ENCODE measurements at regions not wholly inside any gene's neighbourhood (a gene's known extent, or its start where the extent isn't known, plus 50 kb on each side); places are given as distances from the start of the nearest gene placed in this dataset.

GRCh38 chr21:24224422-24224821, 1382.9 kb downstream of the MRPL39 start:
- no peaks in the 10 kb centered on the region for H3K36me3 ChIP-seq
- H3K27me3 ChIP-seq (ENCODE audit: insufficient read depth, low read depth, severe bottlenecking) = peaks cover under 1% of the 10 kb centered on the region
- no peaks in the 10 kb centered on the region for H3K9me3 ChIP-seq (ENCODE audit: severe bottlenecking)
- DNase-seq = no peak
- no peak for TF ChIP-seq CTCF (IDR thresholded peaks at IDR 0.05; ENCODE audit: low read depth, low read length)
- no peak overlapping the region for H3K4me3 ChIP-seq (ENCODE audit: low read depth, low read length)
- H3K27ac ChIP-seq = no peak overlapping the region

GRCh38 chr21:24223624-24224023, 1383.7 kb downstream of the MRPL39 start:
- H3K27me3 ChIP-seq (ENCODE audit: insufficient read depth, low read depth, severe bottlenecking) = peaks cover 3% of the 10 kb centered on the region
- no peak for DNase-seq
- TF ChIP-seq CTCF (IDR thresholded peaks at IDR 0.05; ENCODE audit: low read depth, low read length) = no peak

GRCh38 chr21:24222676-24223075, 1384.6 kb downstream of the MRPL39 start:
- TF ChIP-seq CTCF (IDR thresholded peaks at IDR 0.05; ENCODE audit: low read depth, low read length) = no peak
- no peak for DNase-seq
- Histone ChIP-seq H3K9me3 (ENCODE audit: severe bottlenecking) (no peaks in the 10 kb centered on the region), H3K4me3 (ENCODE audit: low read depth, low read length) (no peak overlapping the region), H3K27ac (no peak overlapping the region), H3K27me3 (ENCODE audit: insufficient read depth, low read depth, severe bottlenecking) (peaks cover 3% of the 10 kb centered on the region), H3K36me3 (no peaks in the 10 kb centered on the region)

More at GRCh38 chr21:24223624-24224023, 1383.7 kb downstream of the MRPL39 start:
- Histone ChIP-seq H3K36me3 (no peaks in the 10 kb centered on the region), H3K27ac (no peak overlapping the region), H3K9me3 (ENCODE audit: severe bottlenecking) (no peaks in the 10 kb centered on the region), H3K4me3 (ENCODE audit: low read depth, low read length) (no peak overlapping the region)

- TF ChIP-seq CTCF (IDR thresholded peaks at IDR 0.05; ENCODE audit: low read depth, low read length) = no peak
- no peak for DNase-seq
- Histone ChIP-seq H3K27me3 (ENCODE audit: insufficient read depth, low read depth, severe bottlenecking) (peaks cover 3% of the 10 kb centered on the region), H3K4me3 (ENCODE audit: low read depth, low read length) (no peak overlapping the region), H3K9me3 (ENCODE audit: severe bottlenecking) (no peaks in the 10 kb centered on the region), H3K36me3 (no peaks in the 10 kb centered on the region), H3K27ac (no peak overlapping the region)
Measured at GRCh38 chr21:24220446-24220845, 1386.8 kb downstream of the MRPL39 start.

GRCh38 chr21:24217151-24217550, 1390.1 kb downstream of the MRPL39 start:
- Histone ChIP-seq H3K27me3 (ENCODE audit: insufficient read depth, low read depth, severe bottlenecking) (peaks cover 3% of the 10 kb centered on the region), H3K27ac (no peak overlapping the region), H3K4me3 (ENCODE audit: low read depth, low read length) (no peak overlapping the region), H3K9me3 (ENCODE audit: severe bottlenecking) (no peaks in the 10 kb centered on the region), H3K36me3 (no peaks in the 10 kb centered on the region)
- TF ChIP-seq CTCF (IDR thresholded peaks at IDR 0.05; ENCODE audit: low read depth, low read length) = no peak
- DNase-seq = no peak

GRCh38 chr21:24210130-24210529, 1397.2 kb downstream of the MRPL39 start:
- no peak for DNase-seq
- no peak for TF ChIP-seq CTCF (IDR thresholded peaks at IDR 0.05; ENCODE audit: low read depth, low read length)
- H3K27ac ChIP-seq = no peak overlapping the region

More at GRCh38 chr21:24210130-24210529, 1397.2 kb downstream of the MRPL39 start:
- Histone ChIP-seq H3K9me3 (ENCODE audit: severe bottlenecking) (peaks cover 2% of the 10 kb centered on the region), H3K27me3 (ENCODE audit: insufficient read depth, low read depth, severe bottlenecking) (no peaks in the 10 kb centered on the region), H3K4me3 (ENCODE audit: low read depth, low read length) (no peak overlapping the region), H3K36me3 (no peaks in the 10 kb centered on the region)

Data from WERI-Rb-1 (cell line).